Hindlimb muscle (tissue), 1 donor: ENCODE measurements at regions not wholly inside any gene's neighbourhood (a gene's known extent, or its start where the extent isn't known, plus 50 kb on each side); places are given as distances from the start of the nearest gene placed in this dataset.
"Not testable (repeated sequence)": the region's sequence is repeated elsewhere in the genome, so short reads cannot be mapped to it uniquely, and the experiment has no call there.

Experiments
- DNase-seq: peaks from one replicate; pipeline ENCODE4 v3.0.0-alpha.2; 2013

DNA sequence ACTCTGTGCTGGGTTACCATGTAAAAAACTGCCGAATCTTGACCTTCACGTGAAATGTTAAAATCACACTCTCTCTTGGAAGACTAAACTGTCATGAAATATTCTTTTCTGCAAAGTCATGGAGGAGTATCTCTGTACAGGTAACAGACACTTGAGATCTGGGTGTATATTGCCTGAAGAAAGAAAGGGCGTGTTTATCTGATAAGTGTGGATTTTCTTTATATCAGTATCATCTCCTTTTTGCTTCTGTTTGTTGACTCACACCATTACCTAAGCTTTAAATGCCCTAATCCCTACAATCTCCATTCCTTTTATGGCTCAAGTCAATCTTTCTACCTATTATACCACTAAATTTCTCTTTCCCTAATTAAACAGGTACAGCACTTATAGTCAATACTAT lies 673.2 kb upstream of the SOX9 start:
- no peak for DNase-seq

DNA sequence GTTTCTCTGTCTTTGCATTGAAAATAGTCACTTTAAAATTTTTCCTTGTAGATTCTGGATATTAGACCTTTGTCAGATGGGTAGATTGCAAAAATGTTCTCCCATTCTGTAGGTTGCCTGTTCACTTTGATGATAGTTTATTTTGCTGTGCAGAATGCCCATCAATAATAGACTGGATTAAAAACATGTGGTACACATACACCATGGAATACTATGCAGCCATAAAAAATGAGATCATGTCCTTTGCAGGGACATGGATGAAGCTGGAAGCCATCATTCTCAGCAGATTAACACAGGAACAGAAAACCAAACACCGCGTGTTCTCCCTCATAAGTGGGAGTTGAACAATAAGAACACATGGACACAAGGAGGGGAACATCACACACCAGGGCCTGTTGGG lies 670.2 kb upstream of the SOX9 start:
- not testable (repeated sequence) for DNase-seq

DNA sequence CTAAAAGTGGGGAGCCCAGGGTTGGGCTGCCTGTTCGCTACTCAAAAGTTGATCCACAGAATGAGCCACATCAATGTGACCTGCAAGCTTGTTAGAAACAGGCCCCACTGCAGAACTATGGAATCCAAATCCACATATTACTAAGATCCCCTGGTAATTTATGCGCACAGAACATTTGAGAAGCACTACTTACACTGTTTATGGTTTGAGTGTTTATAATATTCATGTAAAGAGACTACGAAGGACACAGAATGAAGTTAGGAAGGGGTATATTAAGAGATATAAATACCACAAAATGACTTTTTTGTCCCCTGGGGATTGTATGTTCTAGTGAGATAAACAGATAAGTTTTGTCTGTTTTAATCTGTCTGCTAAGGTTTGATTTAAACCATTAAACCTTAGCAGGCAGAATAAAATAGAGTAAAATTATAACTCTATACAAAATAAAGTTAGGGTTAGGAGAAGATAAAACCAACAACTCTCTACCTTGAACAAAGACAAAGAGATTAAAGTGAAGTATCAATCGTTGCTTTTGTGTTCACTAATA lies 666.9 kb upstream of the SOX9 start:
- no peak for DNase-seq

DNA sequence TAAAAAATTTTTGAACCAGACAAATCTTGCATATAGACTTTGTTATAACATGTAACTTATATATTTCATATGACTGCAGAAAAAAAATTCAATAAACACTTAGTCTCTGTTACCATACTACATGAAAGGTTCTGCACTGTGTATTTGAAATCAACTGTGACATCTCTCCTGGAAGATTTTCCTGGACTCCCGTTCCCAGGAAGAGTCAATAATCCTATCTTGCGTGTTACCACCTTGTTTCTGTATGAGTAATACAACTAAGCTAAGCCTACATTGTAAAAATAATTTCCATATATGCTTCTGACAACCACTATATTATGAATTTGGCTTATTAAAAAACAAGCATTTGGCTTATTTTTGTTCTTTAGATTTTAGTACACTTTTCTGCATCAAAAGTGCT lies 665.6 kb upstream of the SOX9 start:
- no peak for DNase-seq

DNA sequence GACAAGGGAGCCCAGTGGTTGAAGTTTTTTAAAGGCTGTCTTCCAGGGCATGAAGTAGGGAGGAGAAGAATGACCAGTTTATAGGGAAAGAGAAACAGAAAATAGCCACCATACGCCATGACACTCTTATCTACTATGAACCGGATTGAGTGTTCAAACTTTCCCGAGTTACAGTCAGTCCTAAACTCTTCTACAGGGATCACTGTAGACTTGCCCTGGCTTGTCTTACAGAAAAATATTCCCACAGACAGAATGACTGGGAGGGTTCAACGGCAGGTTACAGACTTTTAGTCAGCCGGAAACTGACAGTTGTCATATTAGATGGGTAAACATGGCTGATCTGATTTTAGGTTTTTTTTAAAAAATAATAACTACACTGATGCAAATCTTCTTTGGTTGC lies 662.5 kb upstream of the SOX9 start:
- no peak for DNase-seq

DNA sequence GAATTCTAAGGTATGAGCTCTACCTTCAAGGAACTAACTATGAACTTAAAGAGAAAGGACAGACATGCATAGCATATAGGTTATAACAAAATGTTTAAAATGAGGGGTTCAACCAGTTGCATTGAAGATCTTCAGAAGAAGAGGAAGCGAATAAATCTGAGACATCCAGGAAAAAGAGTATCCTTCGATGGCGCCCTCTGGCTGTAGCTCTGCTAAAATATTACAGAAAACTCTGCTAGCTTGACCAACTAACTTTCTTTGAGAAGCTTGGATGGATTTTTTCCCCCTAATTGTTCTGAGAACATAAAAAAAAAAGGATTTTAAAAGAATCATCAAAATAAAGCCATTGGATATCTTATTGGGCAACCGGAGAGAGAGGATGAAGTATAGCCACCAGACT lies 659.9 kb upstream of the SOX9 start:
- DNase-seq: no peak

DNA sequence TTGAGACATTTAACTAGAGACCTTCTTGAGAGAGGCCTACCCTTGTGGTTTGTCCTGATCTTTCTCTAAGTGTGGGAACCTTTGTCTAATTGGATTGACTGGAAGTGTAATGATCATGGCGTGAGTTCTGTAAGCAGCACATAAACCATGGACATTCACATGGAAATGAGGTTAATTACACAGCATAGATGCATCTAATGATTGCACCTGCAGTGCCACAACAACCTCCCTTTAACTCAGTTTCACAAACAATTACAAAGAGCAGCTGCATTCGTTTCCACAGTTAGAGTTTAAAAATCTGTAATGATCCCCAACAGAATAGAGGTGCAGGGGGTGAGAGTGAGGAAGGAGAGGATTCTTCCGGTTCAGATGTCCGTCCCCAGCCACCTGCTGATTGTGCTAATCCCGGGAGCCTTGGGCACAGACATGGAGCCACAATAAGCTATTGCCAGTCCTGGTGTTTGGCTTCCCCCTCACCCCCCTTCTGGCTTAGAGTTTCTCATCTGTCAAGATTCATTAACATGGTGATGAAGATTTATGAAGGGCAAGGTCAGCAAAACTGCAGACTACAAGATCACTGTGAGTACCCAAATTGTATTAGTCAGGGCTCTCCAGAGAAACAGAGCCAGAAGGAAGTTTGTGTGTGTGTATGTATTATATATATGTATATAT lies 659.2 kb upstream of the SOX9 start:
- no peak for DNase-seq

DNA sequence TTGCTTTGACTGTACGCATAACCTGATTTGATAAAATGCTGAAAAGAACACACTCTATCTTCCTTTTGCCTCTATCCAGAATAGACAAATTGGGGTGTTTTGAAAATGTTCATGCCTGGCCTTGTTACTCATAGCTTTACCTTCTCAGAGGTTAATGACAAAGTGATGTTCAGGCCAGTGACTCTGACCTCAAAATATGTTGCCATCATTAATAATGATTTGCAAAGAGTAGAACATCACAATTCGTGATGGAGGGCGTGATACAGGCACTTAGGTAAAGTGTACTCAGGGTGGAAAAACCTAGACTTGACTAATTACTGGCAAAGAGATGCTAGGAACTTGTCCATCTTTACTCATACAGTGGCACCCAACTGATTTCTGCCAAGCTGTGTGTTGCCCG lies 656.6 kb upstream of the SOX9 start:
- no peak for DNase-seq

DNA sequence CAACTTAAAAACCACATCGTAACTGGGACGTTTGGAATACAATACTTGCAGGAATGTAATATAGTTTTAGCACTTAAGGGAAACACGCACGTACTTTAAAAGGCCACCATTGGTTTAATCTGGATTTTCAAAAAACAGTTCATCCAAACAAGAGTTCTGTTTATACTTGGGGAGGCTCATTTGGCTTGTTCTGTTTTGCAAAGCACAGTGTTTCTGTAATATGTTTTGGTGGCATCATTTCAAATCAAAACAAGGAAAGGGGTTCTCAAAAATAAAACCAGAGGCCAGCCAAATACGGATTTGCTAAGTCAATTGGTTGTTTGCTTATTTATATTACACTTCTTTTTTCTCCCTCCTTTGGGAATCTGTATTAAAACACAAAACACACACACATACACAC lies 656.1 kb upstream of the SOX9 start:
- DNase-seq: no peak

DNA sequence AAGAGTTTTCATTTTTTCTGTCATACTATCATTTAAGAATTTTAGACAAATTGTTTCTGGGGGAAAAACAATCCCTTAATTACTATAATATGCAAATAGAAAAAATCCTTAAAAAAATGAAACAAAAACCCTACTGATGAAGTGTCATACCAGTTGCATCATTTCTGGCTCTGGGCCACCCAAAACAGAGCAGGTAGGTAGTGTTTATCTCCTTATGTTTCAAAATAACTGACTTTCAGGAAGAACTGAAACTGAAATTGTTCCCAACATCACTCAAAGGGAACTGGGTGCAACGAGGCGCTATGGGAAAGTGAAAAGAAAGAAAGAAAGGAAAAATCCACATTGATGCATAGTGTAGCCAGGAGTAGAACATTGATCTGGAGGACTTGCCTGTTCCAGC lies 653.1 kb upstream of the SOX9 start:
- DNase-seq: no peak

DNA sequence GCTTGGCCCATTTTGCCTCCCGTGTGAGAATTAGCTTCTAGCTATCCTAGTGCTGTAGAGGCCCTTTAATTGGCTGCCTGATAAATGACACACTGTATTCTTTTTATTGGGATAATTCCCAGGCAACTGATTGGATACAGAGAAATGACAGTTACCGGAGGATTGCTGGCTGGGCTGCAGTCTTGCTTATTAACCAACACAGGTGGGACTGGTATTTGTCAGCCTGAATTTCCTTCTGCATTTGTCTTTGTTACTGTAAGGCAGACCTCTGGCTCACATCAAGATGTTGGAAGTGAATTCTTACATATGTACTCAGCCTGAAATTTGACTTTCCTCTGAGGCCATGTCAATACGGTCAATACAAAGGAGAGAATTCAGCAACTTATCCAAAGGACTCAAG lies 650.8 kb upstream of the SOX9 start:
- DNase-seq: no peak

DNA sequence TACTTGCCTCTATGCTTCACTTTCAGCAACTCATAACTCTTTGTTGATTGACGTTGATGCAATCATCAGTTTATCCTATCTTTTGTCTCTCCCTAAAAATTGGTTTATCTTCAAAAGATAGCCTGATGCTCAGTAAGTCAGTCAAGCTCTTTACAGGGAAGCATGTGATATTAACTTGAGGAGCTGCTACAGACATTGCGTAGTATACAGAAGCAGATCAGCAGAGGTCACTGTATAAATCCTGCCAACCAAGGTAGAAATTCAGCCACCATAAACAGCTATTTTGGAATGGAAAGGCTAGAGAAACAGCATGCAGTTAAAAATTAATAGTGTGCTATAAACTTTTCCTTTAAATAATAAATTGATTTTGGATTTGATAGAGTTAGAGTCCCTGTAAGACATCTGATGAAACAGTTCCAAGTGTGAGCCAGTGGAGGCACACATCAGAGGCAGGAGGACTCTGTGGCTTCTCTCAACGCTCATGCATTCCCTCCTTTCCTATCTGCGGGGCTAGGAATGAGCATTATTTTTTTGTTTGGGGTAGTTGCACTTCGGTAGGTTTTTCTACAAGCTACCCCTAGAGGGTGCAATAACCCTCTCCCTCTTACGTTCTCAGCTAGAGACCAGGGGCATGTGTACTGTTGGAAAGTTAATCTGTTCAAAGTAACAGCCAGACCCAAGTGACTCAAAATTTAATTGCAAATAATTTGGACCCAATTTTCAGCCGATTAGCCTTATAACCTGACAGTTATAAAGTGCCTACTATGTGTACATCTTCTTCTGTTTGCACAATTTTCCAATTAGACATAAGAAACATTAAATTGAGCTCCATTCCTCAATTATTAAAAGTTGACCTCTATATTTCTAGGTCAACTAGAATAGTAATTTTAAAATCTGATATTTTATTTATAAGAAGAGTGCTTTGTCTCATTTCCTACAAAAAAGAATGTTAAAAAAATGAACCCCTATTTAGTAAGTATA lies 647.7 kb upstream of the SOX9 start:
- DNase-seq: peak; percentile 11

DNA sequence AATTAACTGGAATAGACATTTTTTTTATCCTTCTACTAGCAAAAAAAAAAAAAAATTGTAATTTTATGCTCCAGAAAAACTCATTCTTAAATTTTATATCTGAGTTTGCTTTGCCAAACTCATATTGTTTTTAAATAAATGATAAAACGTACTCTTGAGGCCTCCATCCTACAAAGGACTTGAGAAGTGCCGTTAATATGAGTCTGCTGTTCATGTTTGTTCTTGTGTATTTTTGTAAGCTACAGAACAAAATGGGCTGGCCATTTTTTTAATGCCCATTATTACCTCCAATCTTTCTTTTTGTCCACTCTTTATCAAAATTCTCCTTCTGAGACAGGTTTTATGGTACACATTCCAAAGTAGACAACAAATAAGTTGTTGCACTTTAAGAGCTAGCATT lies 643.5 kb upstream of the SOX9 start:
- no peak for DNase-seq

DNA sequence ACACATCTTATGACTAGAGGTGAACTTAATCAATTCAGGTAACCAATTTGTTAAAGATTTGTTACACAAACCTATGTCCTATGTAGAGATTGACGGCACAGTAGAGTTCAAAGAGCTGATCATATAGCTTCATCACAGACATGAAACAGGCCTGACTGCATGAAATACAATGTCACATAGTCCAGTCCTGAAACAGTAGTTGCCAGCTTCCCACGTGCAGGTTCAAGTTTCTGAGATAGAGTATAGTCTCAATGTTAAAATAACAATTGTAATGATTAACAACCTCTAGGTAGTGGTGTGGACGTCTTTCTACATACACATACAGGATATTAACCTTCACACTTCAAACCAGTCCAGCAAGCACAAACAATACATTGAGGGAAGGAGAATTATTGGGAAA lies 640.7 kb upstream of the SOX9 start:
- no peak for DNase-seq

DNA sequence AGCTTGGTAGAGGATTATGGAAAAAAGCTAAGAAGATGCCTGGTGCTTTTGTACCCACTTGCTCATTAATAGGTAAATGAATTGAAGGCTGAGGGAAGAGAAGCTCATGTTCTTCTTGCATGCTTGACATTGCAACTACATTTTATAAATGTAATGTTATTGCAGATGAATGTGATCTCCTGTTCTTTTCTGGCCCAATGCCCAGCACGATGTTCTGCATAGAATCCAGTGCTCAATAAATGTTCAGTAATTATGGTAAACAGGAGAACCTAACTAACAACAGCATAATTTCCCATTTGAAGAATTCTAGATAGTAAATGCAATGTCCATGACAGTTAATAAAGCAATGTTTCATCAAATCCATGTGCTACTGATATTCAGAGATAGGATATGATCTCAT lies 638.2 kb upstream of the SOX9 start:
- DNase-seq: no peak

DNA sequence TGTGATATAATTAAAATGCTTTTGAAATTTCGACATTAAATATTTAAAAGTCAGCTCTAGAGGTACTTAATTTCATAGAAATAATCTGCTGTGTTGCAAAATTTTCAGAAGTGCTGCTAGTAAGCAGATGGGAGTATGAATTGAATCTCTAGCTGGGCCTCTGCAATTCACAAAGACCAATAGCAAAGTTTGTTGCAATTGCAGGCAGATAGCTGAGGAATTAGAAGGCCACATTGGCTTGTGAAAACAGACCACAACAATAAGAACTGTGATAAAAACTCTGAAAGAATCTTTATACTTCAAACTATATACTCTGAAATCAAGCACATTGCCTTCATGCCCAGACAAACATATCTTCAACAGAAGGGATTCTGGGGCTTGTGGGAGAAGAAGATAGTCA lies 636.3 kb upstream of the SOX9 start:
- DNase-seq: no peak

DNA sequence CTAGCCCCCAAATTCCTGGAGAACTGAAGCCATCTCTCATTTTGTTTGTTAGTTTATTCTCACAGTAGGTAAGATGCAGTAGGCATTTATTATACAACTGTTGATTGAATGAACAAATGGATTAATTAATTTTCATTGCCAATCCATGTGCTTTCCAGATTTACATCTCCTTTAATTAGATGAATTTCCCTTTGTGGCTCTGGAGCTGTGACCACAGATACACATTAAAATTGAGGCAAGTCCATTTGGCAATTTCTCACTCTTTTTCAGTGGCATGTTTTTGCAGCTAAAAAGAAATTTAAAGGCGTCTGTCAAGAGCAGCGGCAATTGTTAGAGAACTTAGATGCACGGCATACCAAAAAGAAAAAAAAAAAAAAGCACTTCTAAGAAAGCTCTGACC lies 635.4 kb upstream of the SOX9 start:
- DNase-seq: no peak

DNA sequence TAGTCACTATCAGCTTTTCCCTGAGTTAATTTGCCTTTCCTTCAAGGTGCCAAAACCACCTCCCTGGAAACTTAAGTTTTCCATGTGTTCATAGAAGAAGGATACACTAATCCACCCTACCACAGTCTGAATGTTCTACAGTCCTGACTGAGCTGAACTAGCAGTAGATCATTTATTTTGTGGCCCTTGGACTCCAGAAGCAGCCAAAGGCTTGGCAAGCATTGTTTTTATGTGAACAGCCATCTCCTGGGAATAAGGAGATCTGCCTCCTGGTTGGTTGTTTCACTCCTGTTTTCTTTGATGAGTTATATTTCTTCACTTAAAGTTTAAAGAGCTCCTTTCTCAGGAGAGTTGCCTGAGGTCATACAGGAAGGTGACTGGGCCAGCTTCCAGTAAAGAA lies 634.6 kb upstream of the SOX9 start:
- no peak for DNase-seq

DNA sequence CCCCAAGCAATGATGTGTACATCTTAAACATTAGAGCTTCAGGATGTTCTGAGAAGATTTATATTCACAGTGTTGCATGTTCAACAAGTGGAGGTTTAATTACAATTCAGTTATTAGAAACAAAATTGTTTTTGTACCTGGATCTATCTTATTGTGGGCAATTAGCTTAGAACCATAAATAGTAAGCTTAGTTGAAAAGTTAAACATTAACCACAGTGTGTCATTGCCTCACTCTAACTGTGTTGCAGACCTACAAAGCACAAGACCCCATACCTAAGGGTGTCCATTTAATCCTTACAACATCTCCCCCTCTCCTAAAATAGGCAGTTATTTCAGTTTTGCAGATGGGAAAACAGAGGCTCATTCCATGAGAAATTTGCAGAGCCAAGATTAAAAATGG lies 632.0 kb upstream of the SOX9 start:
- DNase-seq: no peak

DNA sequence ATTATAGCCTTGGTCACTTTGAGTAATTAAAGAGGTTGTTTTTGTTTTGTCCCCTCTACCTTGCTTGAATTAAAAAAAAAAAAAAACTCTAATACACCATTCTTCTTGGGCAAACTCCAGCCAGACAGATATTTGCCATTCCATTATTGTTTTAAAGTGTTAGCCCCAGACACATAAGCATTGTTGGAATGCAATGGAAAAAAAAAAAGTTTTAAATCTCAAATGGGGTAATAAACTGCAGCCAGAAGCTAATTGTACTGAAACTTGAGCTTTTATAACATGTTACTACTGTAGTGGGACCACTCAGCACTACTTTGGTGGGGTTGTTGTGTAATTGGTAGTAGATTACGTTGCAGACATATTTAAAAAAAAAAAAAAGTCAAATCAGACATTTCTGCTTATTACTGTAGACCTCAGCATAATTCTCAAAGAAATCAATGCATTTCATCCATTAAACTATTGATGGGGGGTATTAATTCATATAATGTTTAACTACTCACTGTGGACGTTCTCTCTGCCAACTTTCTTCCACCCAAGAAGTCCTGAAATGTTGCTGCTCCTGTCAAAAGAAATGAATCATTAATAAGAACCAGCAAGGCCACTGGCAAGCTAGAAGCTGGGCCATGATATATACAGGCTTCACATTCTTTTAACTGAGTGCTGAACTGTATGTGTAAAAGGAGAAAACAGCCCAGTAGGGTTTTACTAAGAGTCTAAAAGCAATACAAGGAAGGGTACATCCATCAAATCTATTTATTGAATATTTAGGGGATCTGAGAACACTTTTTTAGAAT lies 626.6 kb upstream of the SOX9 start:
- no peak for DNase-seq

DNA sequence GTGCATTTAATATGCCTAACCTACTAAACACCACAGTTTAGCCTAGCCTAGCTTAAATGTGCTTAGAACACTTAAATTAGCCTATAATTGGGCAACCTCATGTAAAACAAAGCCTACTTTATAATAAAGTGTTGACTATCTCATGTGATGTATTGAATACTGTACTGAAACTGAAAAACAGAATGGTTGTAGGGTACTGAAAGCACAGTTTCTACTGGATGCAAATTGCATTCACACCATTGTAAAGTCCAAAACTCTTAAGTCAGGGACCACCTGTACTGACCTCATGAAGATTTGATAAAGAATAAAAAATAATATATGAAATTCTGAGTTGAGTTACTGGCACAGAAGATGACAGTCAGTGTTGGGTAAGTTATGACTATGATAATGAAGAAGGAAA lies 625.4 kb upstream of the SOX9 start:
- DNase-seq: no peak

DNA sequence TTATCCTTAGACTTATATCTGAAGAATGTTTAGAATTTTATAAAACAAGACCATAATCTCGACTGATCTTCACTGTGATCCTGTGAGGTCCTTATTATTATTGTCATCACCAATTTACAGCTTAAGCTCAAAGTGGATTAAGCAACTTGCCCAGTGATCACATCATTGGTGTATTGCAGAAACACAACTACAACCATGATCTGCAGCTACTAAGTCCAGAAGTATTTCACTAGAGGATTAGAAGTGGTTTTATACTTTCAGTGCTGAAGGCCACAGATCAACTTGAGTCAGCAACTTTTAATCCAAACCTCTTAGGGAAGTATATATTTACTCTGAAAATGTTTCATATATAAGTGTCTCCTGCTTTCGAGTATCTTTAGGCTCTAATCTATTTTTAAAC lies 624.3 kb upstream of the SOX9 start:
- no peak for DNase-seq
